A549 (cell line): ENCODE measurements at regions not wholly inside any gene's neighbourhood (a gene's known extent, or its start where the extent isn't known, plus 50 kb on each side); places are given as distances from the start of the nearest gene placed in this dataset.

Experiments used
- BHLHE40 ChIP-seq: IDR thresholded peaks from 2 replicates; pipeline ENCODE4 v1.6.1; 2012; ENCODE audit warnings: low read depth, low read length, inconsistent platforms
- CBX8 ChIP-seq: fragments of 200-600 bp; sonication (generic); IDR thresholded peaks from 2 replicates; pipeline ENCODE4 v1.6.1; 2016
- CHD2 ChIP-seq: fragments of 150-350 bp; IDR thresholded peaks from 2 replicates; pipeline ENCODE4 v1.6.1; 2014; ENCODE audit warnings: low read length; ENCODE audit not compliant: partially characterized antibody
- CTCF ChIP-seq: fragments of >200 bp; sonication (Bioruptor Twin); formaldehyde crosslinking; IDR thresholded peaks from 3 replicates; pipeline ENCODE4 v1.5.1; 2016
- EHMT2 ChIP-seq: fragments of 200-600 bp; sonication (generic); IDR thresholded peaks from 2 replicates; pipeline ENCODE4 v1.6.1; 2016; ENCODE audit warnings: antibody characterized with exemption, low read depth, mild to moderate bottlenecking, moderate library complexity
- EP300 ChIP-seq, 2 experiments: fragments of >200 bp; sonication (Bioruptor Twin); formaldehyde crosslinking; IDR thresholded peaks; 2 replicates in 1 of 2; 3 replicates in 1 of 2; pipeline ENCODE4 v1.6.1; 2016 to 2017
- HMGXB4 ChIP-seq: fragments of 250-450 bp; sonication (Bioruptor Pico); IDR thresholded peaks from 2 replicates; pipeline ENCODE4 v1.5.0; 2021; ENCODE audit warnings: mild to moderate bottlenecking, moderate library complexity, borderline replicate concordance
- JUN ChIP-seq, 2 experiments: fragments of >200 bp; sonication (Bioruptor Twin); formaldehyde crosslinking; IDR thresholded peaks; 2 replicates in 1 of 2; 3 replicates in 1 of 2; pipeline ENCODE4 v1.6.1; 2016 to 2017
- MAX ChIP-seq: IDR thresholded peaks from 2 replicates; pipeline ENCODE4 v1.6.1; 2012
- MYC ChIP-seq: IDR thresholded peaks from 2 replicates; pipeline ENCODE4 v1.6.1; 2012; ENCODE audit warnings: mild to moderate bottlenecking, inconsistent platforms, low read length, improper control_type of control experiment, borderline replicate concordance
- PBX3 ChIP-seq: IDR thresholded peaks from 2 replicates; pipeline ENCODE4 v1.6.1; 2012
- POLR2A ChIP-seq: IDR thresholded peaks from 2 replicates; pipeline ENCODE4 v1.6.1; 2012; ENCODE audit warnings: mild to moderate bottlenecking, low read length
- POLR2AphosphoS2 ChIP-seq: conservative IDR thresholded peaks from 2 replicates; pipeline ENCODE4 v1.6.1; 2012; ENCODE audit warnings: low read length, improper control_type of control experiment, inconsistent platforms
- ZSCAN20 ChIP-seq: fragments of 250-450 bp; sonication (Bioruptor Pico); IDR thresholded peaks from 2 replicates; pipeline ENCODE4 v1.8.0; 2022; ENCODE audit warnings: mild to moderate bottlenecking, moderate library complexity

- no peak for TF ChIP-seq CTCF
- TF ChIP-seq EHMT2 = no peak
- no peak for TF ChIP-seq CHD2
- TF ChIP-seq BHLHE40 = no peak
- no peak for TF ChIP-seq ZSCAN20 (CRISPR knock-in tag)
- no peak for TF ChIP-seq MAX
- TF ChIP-seq JUN (IDR thresholded peaks at IDR 0.05) = no peak
- TF ChIP-seq CBX8 = no peak
- no peak for TF ChIP-seq HMGXB4 (CRISPR knock-in tag)
- no peak for TF ChIP-seq POLR2A
- no peak for TF ChIP-seq POLR2AphosphoS2
- TF ChIP-seq PBX3 = no peak
- no peak for TF ChIP-seq EP300 (IDR thresholded peaks at IDR 0.05)
- TF ChIP-seq MYC = no peak
Observed at GRCh38 chr3:168485936-168486335, 390.2 kb upstream of the GOLIM4 start.
